OCI-LY1 (cell line): ENCODE measurements at regions not wholly inside any gene's neighbourhood (a gene's known extent, or its start where the extent isn't known, plus 50 kb on each side); places are given as distances from the start of the nearest gene placed in this dataset.

ENCODE experiments used
- H2AFZ ChIP-seq: fragments of 200-600 bp; sonication (generic), shearing (Covaris generic); 2 replicates; pipeline ENCODE4 v1.6.0; 2014; ENCODE audit warnings: antibody characterized with exemption, mild to moderate bottlenecking, low read length
- H3F3A ChIP-seq: fragments of 200-600 bp; sonication (generic), shearing (Covaris generic); 2 replicates; pipeline ENCODE4 v1.6.0; 2014; ENCODE audit warnings: mild to moderate bottlenecking, antibody characterized with exemption, low read length, moderate library complexity; ENCODE audit not compliant: insufficient read depth
- H3K27ac ChIP-seq: fragments of 200-600 bp; sonication (generic); 2 replicates; pipeline ENCODE4 v1.5.1; 2014; ENCODE audit warnings: low read length, mixed run types, mild to moderate bottlenecking, low read depth; ENCODE audit not compliant: poor library complexity, severe bottlenecking
- H3K27me3 ChIP-seq: fragments of 200-600 bp; sonication (generic); 2 replicates; pipeline ENCODE4 v1.6.0; 2014; ENCODE audit warnings: antibody characterized with exemption, mild to moderate bottlenecking, low read length, moderate library complexity; ENCODE audit not compliant: insufficient read depth
- H3K36me3 ChIP-seq: fragments of 200-600 bp; sonication (generic); 2 replicates; pipeline ENCODE4 v1.6.1; 2014; ENCODE audit warnings: mild to moderate bottlenecking, antibody characterized with exemption, low read length, moderate library complexity, mixed read lengths; ENCODE audit not compliant: insufficient read depth
- H3K4me1 ChIP-seq: fragments of 200-600 bp; sonication (generic); 2 replicates; pipeline ENCODE4 v1.5.1; 2014; ENCODE audit warnings: mild to moderate bottlenecking, low read length, moderate library complexity; ENCODE audit not compliant: insufficient read depth, severe bottlenecking
- H3K4me2 ChIP-seq: fragments of 200-600 bp; sonication (generic), shearing (Covaris generic); 2 replicates; pipeline ENCODE4 v1.6.1; 2014; ENCODE audit warnings: low read length
- H3K4me3 ChIP-seq: fragments of 200-600 bp; sonication (generic); 2 replicates; pipeline ENCODE4 v1.5.1; 2014; ENCODE audit warnings: low read length, low read depth, mild to moderate bottlenecking, mixed read lengths; ENCODE audit not compliant: poor library complexity, severe bottlenecking
- H3K79me2 ChIP-seq: fragments of 200-600 bp; shearing (Covaris generic); 2 replicates; pipeline ENCODE4 v1.6.1; 2016; ENCODE audit warnings: mixed run types, low read length, mixed read lengths; ENCODE audit not compliant: insufficient read depth
- H3K9ac ChIP-seq: fragments of 200-600 bp; sonication (generic), shearing (Covaris generic); 2 replicates; pipeline ENCODE4 v1.6.1; 2014; ENCODE audit warnings: mild to moderate bottlenecking, low read length, mixed read lengths
- H3K9me2 ChIP-seq: fragments of 200-600 bp; sonication (generic), shearing (Covaris generic); 2 replicates; pipeline ENCODE4 v1.6.1; 2014; ENCODE audit warnings: low read depth, mild to moderate bottlenecking, low read length, mixed read lengths
- H3K9me3 ChIP-seq: fragments of 200-600 bp; shearing (Covaris generic); 2 replicates; pipeline ENCODE4 v1.6.1; 2014; ENCODE audit warnings: low read length, mixed read lengths
- H4K20me1 ChIP-seq: fragments of 200-600 bp; sonication (generic), shearing (Covaris generic); 2 replicates; pipeline ENCODE4 v1.6.0; 2016; ENCODE audit warnings: mild to moderate bottlenecking, low read length; ENCODE audit not compliant: insufficient read depth
- EZH2 ChIP-seq: fragments of 200-600 bp; sonication (generic), shearing (Covaris generic); IDR thresholded peaks from 2 replicates; pipeline ENCODE4 v1.8.0; 2017; ENCODE audit warnings: borderline replicate concordance, mixed run types, mild to moderate bottlenecking, antibody characterized with exemption, low read length, moderate library complexity, mixed read lengths
- TF ChIP-seq, protein P1 (sequence below): fragments of 200-600 bp; sonication (generic), shearing (Covaris generic); IDR thresholded peaks from 2 replicates; pipeline ENCODE4 v1.5.1; 2017; ENCODE audit warnings: mild to moderate bottlenecking, antibody characterized with exemption, low read length, moderate library complexity, mixed read lengths

GRCh38 chr6:138664745-138665144 lies 108.8 kb upstream of the CCDC28A start:
- Histone ChIP-seq H3K9me3 (no peaks in the 10 kb centered on the region), H3K4me2 (no peak overlapping the region), H4K20me1 (no peaks in the 10 kb centered on the region), H3K36me3 (no peaks in the 10 kb centered on the region), H3F3A (no peaks in the 10 kb centered on the region), H3K4me3 (no peak overlapping the region), H3K9me2 (no peaks in the 10 kb centered on the region), H3K27me3 (no peaks in the 10 kb centered on the region), H2AFZ (no peak overlapping the region), H3K79me2 (no peaks in the 10 kb centered on the region), H3K4me1 (no peaks in the 10 kb centered on the region), H3K27ac (no peak overlapping the region), H3K9ac (no peak overlapping the region)
- TF ChIP-seq EZH2, result no peak
- TF ChIP-seq, protein P1, sequence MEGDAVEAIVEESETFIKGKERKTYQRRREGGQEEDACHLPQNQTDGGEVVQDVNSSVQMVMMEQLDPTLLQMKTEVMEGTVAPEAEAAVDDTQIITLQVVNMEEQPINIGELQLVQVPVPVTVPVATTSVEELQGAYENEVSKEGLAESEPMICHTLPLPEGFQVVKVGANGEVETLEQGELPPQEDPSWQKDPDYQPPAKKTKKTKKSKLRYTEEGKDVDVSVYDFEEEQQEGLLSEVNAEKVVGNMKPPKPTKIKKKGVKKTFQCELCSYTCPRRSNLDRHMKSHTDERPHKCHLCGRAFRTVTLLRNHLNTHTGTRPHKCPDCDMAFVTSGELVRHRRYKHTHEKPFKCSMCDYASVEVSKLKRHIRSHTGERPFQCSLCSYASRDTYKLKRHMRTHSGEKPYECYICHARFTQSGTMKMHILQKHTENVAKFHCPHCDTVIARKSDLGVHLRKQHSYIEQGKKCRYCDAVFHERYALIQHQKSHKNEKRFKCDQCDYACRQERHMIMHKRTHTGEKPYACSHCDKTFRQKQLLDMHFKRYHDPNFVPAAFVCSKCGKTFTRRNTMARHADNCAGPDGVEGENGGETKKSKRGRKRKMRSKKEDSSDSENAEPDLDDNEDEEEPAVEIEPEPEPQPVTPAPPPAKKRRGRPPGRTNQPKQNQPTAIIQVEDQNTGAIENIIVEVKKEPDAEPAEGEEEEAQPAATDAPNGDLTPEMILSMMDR, result no peak

DNA sequence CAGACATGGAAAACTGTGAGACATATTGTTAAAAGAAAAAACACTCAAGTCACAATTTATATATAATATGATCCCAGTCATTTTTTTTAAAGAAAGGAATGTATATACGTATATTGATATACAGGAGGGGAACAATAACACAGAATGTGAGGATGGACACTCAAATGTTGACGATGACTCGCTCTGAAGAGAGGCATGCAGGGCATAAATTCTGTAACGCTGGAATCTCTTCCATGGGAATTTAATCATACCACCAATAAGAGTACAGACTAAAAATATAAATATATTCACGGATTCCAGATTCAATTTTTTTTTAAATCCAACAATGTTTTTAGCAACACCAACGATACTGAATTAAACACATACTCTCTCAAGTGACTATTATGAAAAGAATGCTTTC lies 106.9 kb upstream of the CCDC28A start:
- no peak overlapping the region for H3K27ac ChIP-seq
- H3K79me2 ChIP-seq, result no peaks in the 10 kb centered on the region
- H3K4me1 ChIP-seq, result no peaks in the 10 kb centered on the region
- no peaks in the 10 kb centered on the region for H3K27me3 ChIP-seq
- H3F3A ChIP-seq, result no peaks in the 10 kb centered on the region
- H2AFZ ChIP-seq, result no peak overlapping the region
- H3K4me3 ChIP-seq, result no peak overlapping the region
- H3K9me2 ChIP-seq, result no peaks in the 10 kb centered on the region
- no peak overlapping the region for H3K9ac ChIP-seq
- H3K36me3 ChIP-seq, result no peaks in the 10 kb centered on the region
- H3K9me3 ChIP-seq, result no peaks in the 10 kb centered on the region
- no peak overlapping the region for H3K4me2 ChIP-seq
- TF ChIP-seq EZH2, result no peak
- TF ChIP-seq, protein P1, result no peak
- H4K20me1 ChIP-seq, result no peaks in the 10 kb centered on the region

DNA sequence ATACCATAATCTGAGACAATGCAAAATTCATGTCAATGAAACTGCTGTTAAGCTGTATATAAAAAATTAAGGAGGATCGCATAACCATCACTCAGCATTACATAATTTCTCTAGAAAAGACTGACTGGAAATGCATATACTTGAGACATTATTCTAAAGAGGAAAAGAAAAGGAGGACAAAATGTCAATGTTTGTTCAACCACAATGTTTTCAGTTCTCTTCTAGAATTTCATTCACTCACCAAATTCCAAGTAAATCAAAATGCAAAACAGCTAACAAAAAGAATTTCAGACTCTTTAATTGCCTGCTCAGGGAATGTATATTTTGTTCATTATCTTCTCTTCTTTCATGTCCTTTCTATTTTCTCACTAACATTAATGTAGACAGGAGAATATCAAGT lies 106.2 kb upstream of the CCDC28A start:
- H3K9me3 ChIP-seq, result no peaks in the 10 kb centered on the region
- no peaks in the 10 kb centered on the region for H4K20me1 ChIP-seq
- no peaks in the 10 kb centered on the region for H3K27me3 ChIP-seq
- H2AFZ ChIP-seq, result no peak overlapping the region
- no peaks in the 10 kb centered on the region for H3K4me1 ChIP-seq
- no peaks in the 10 kb centered on the region for H3K36me3 ChIP-seq
- H3K9me2 ChIP-seq, result no peaks in the 10 kb centered on the region
- H3F3A ChIP-seq, result no peaks in the 10 kb centered on the region
- H3K79me2 ChIP-seq, result no peaks in the 10 kb centered on the region
- H3K9ac ChIP-seq, result no peak overlapping the region
- H3K27ac ChIP-seq, result no peak overlapping the region
- no peak overlapping the region for H3K4me2 ChIP-seq
- H3K4me3 ChIP-seq, result no peak overlapping the region
- TF ChIP-seq, protein P1, result no peak
- no peak for TF ChIP-seq EZH2
